ENCODE measurements at regions not wholly inside any gene's neighbourhood (a gene's known extent, or its start where the extent isn't known, plus 50 kb on each side); places are given as distances from the start of the nearest gene placed in this dataset.
"Not testable (repeated sequence)": the region's sequence is repeated elsewhere in the genome, so short reads cannot be mapped to it uniquely, and the experiment has no call there.

DNA sequence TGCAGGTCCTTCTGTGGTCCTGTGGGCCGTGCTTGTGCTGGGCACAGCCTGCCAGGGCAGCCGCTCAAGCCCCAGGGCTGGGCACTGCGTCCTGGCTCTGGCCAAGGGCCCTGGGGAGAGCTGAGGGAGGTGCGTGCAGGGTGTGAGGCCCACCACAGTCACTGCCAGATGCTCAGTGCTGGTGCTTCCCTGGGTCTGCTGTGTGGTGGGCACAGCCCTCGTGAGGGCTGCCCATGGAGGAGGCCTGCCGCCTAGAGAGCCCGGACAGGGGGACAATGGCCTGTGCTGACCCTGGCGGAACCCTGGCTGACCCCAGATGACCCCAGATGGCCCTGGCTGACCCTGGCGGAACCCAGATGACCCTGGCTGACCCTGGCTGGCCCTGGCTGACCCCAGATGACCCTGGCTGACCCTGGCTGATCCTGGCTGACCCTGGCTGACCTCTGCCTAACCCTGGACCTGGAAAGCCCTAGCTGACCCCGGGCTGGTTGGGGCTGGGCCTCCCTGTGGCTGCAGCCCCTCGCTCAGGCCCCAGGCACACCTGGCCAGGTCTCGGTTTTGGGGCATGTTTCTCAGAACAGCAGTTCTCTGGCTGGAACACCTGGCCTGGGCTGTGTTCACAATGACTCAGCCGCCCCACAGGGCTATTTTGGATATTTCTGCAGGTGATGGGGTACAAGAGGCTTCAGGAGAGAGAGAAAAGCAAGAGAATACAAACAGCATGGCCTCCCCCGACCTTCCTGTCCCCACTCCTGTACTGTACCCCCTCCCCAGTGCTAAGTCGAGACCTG lies 55.4 kb downstream of the TMEM121 start:
- H3K27ac ChIP-seq (ENCODE audit: insufficient read depth, low read depth, low read length, poor library complexity, severe bottlenecking), result no peak overlapping the region

GRCh38 chr14:105582639-105583038 lies 56.3 kb downstream of the TMEM121 start:
- 52 to 58% methylated on average over 4 of the region's 4 CpGs for WGBS, 2 experiments
- Histone ChIP-seq H3K27ac (ENCODE audit: insufficient read depth, low read depth, low read length, poor library complexity, severe bottlenecking) (no peak overlapping the region), H3K4me1 (ENCODE audit: control insufficient read depth, insufficient read depth, low read length) (no peaks in the 10 kb centered on the region), H3K4me3 (ENCODE audit: insufficient read depth, low read depth, low read length) (no peak overlapping the region), H3K36me3 (ENCODE audit: control insufficient read depth, insufficient read depth, low read length) (no peaks in the 10 kb centered on the region), H3K27me3 (ENCODE audit: control insufficient read depth, insufficient read depth, low read length, poor library complexity, severe bottlenecking) (no peaks in the 10 kb centered on the region), H3K9me3 (ENCODE audit: control insufficient read depth, low read length) (no peaks in the 10 kb centered on the region)

More for the DNA sequence above, 55.4 kb downstream of the TMEM121 start:
- no peak overlapping the region for H3K4me3 ChIP-seq (ENCODE audit: insufficient read depth, low read depth, low read length)
- no peaks in the 10 kb centered on the region for H3K4me1 ChIP-seq (ENCODE audit: control insufficient read depth, insufficient read depth, low read length)
- no peaks in the 10 kb centered on the region for H3K27me3 ChIP-seq (ENCODE audit: control insufficient read depth, insufficient read depth, low read length, poor library complexity, severe bottlenecking)
- H3K36me3 ChIP-seq (ENCODE audit: control insufficient read depth, insufficient read depth, low read length), result no peaks in the 10 kb centered on the region
- no peaks in the 10 kb centered on the region for H3K9me3 ChIP-seq (ENCODE audit: control insufficient read depth, low read length)
- 57 to 63% methylated on average over 15 of the region's 15 CpGs for WGBS, 2 experiments

- not testable (repeated sequence) for H3K27ac ChIP-seq (ENCODE audit: insufficient read depth, low read depth, low read length, poor library complexity, severe bottlenecking)
Measured at GRCh38 chr14:105583914-105584313, 57.5 kb downstream of the TMEM121 start.

GRCh38 chr14:105585290-105585689 lies 58.9 kb downstream of the TMEM121 start:
- H3K27me3 ChIP-seq (ENCODE audit: control insufficient read depth, insufficient read depth, low read length, poor library complexity, severe bottlenecking); H3K9me3 ChIP-seq (ENCODE audit: control insufficient read depth, low read length); H3K36me3 ChIP-seq (ENCODE audit: control insufficient read depth, insufficient read depth, low read length); H3K27ac ChIP-seq (ENCODE audit: insufficient read depth, low read depth, low read length, poor library complexity, severe bottlenecking); H3K4me3 ChIP-seq (ENCODE audit: insufficient read depth, low read depth, low read length); H3K4me1 ChIP-seq (ENCODE audit: control insufficient read depth, insufficient read depth, low read length): not testable (repeated sequence)
- 68 to 74% methylated on average over 2 of the region's 2 CpGs for WGBS, 2 experiments

More at GRCh38 chr14:105583914-105584313, 57.5 kb downstream of the TMEM121 start:
- H3K4me3 ChIP-seq (ENCODE audit: insufficient read depth, low read depth, low read length); H3K4me1 ChIP-seq (ENCODE audit: control insufficient read depth, insufficient read depth, low read length); H3K9me3 ChIP-seq (ENCODE audit: control insufficient read depth, low read length); H3K27me3 ChIP-seq (ENCODE audit: control insufficient read depth, insufficient read depth, low read length, poor library complexity, severe bottlenecking); H3K36me3 ChIP-seq (ENCODE audit: control insufficient read depth, insufficient read depth, low read length): not testable (repeated sequence)
- 76 to 84% methylated on average over 10 to 11 of the region's 13 CpGs for WGBS, 2 experiments

DNA sequence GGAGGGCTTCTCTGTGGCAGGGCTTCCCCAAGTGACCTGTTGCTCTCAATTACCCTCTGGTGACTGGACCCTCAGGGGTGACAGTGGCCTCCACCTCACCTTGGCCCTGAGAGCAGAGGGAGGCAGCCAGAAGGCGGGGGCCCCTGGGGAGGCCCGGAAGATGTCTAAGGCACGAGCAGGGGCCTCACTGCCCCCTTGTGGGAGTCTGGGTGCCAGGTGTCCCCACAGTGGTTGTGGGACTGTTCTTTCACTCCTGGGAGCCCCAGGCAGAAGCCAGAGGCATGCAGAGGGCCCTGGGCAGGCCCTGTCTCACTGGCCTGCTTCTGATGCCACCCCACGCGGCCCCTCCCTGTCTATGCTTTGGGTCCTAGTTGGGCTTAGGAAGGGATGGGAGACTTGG lies 59.3 kb downstream of the TMEM121 start:
- not testable (repeated sequence) for H3K36me3 ChIP-seq (ENCODE audit: control insufficient read depth, insufficient read depth, low read length); H3K9me3 ChIP-seq (ENCODE audit: control insufficient read depth, low read length); H3K4me3 ChIP-seq (ENCODE audit: insufficient read depth, low read depth, low read length); H3K4me1 ChIP-seq (ENCODE audit: control insufficient read depth, insufficient read depth, low read length); H3K27ac ChIP-seq (ENCODE audit: insufficient read depth, low read depth, low read length, poor library complexity, severe bottlenecking); H3K27me3 ChIP-seq (ENCODE audit: control insufficient read depth, insufficient read depth, low read length, poor library complexity, severe bottlenecking)
- 69 to 70% methylated on average over 3 of the region's 5 CpGs for WGBS, 2 experiments

DNA sequence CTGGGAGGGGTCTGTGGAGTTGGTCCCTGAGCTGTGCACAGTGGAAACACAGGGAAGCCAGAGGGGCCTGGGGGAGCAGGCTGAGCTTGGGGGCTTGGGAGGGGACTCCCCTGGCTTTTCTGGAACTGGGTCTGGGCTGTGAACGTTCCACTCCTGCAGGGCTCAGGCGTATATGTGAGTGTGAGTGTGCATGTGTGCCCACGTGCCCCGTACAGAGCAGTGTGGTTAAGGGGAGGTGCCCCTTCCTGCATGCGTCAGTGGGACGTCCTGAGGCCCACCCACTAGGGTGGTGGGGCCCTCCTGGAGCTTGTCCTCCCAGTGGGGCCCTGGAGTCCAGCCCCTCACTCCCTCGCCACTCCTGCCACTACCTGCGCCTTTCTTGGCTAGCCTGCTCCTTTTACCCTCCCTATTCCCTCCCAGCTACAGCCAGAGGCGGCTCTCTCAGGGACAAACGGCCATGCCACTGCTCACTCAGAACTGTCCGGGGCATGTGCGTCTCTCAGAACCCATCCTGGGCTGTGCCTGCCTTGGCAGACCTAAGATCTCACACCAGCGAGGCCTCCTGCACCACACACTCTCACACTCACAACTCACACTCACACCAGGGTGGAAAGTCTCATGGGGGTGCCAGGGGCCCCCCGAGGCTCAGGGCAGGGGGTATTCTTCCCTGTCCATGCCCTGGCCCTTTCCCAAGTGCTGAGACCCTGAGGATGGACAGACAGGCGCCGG lies 59.9 kb downstream of the TMEM121 start:
- not testable (repeated sequence) for H3K9me3 ChIP-seq (ENCODE audit: control insufficient read depth, low read length)

DNA sequence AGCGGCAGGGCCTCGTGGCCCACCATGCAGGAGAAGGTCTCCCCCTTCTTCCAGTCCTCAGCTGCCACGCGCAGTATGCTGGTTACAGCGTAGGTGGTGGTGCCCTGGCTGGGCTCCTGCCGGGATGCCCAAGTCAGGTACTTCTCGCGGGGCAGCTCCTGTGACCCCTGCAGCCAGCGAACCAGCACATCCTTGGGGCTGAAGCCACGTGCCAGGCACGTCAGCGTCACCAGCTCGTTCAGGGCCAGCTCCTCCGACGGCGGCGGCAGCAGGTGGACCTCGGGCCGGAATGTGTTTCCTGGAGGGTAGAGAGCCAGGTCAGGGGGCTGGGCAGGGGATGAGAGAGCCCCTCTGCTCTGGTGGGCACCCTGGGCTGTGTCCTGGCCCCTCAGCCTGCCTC lies 60.7 kb downstream of the TMEM121 start:
- H3K4me3 ChIP-seq (ENCODE audit: insufficient read depth, low read depth, low read length); H3K4me1 ChIP-seq (ENCODE audit: control insufficient read depth, insufficient read depth, low read length); H3K27ac ChIP-seq (ENCODE audit: insufficient read depth, low read depth, low read length, poor library complexity, severe bottlenecking); H3K27me3 ChIP-seq (ENCODE audit: control insufficient read depth, insufficient read depth, low read length, poor library complexity, severe bottlenecking); H3K9me3 ChIP-seq (ENCODE audit: control insufficient read depth, low read length); H3K36me3 ChIP-seq (ENCODE audit: control insufficient read depth, insufficient read depth, low read length): not testable (repeated sequence)
- 86% methylated on average over 7 to 8 of the region's 19 CpGs for WGBS, 2 experiments

More for the DNA sequence above, 59.9 kb downstream of the TMEM121 start:
- H3K4me1 ChIP-seq (ENCODE audit: control insufficient read depth, insufficient read depth, low read length); H3K27ac ChIP-seq (ENCODE audit: insufficient read depth, low read depth, low read length, poor library complexity, severe bottlenecking); H3K4me3 ChIP-seq (ENCODE audit: insufficient read depth, low read depth, low read length); H3K36me3 ChIP-seq (ENCODE audit: control insufficient read depth, insufficient read depth, low read length); H3K27me3 ChIP-seq (ENCODE audit: control insufficient read depth, insufficient read depth, low read length, poor library complexity, severe bottlenecking): not testable (repeated sequence)
- WGBS, 2 experiments, result 59 to 74% methylated on average over 6 of the region's 16 CpGs

DNA sequence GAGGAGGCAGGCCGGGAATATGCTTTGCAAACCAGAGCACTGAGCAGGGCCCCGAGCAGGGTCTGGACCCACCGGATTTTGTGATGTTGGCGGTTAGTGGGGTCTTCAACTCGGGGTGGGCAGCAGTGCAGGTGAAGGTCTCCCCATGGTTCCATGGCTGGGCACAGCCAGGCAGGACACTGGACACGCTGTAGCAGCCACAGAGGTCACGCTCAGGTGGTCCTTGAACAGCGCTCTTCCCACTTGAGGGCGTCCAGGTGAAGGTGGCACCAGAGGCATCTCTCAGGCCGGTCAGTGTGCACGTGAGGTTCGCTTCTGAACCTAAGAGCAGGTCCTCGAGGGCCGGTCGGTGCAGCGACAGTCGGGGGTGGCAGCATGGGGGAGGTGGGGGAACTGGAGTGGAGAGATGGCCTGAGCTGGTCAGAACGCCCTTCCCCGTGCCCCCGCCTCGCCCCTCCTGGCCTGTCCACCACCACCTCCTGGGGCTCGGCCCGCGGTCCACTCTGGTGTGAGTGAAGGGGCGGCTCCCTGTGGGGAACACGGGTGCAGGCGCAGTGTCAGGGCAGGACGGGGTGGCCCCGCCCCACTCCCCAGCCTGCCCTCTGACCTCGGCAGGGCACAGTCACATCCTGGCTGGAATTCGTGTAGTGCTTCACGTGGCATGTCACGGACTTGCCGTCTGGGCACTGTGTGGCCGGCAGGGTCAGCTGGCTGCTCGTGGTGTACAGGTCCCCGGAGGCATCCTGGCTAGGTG lies 61.3 kb downstream of the TMEM121 start:
- not testable (repeated sequence) for H3K4me1 ChIP-seq (ENCODE audit: control insufficient read depth, insufficient read depth, low read length); H3K27me3 ChIP-seq (ENCODE audit: control insufficient read depth, insufficient read depth, low read length, poor library complexity, severe bottlenecking); H3K4me3 ChIP-seq (ENCODE audit: insufficient read depth, low read depth, low read length); H3K27ac ChIP-seq (ENCODE audit: insufficient read depth, low read depth, low read length, poor library complexity, severe bottlenecking); H3K9me3 ChIP-seq (ENCODE audit: control insufficient read depth, low read length); H3K36me3 ChIP-seq (ENCODE audit: control insufficient read depth, insufficient read depth, low read length)
- WGBS, 2 experiments, result 85 to 88% methylated on average over 33 to 36 of the region's 37 CpGs

DNA sequence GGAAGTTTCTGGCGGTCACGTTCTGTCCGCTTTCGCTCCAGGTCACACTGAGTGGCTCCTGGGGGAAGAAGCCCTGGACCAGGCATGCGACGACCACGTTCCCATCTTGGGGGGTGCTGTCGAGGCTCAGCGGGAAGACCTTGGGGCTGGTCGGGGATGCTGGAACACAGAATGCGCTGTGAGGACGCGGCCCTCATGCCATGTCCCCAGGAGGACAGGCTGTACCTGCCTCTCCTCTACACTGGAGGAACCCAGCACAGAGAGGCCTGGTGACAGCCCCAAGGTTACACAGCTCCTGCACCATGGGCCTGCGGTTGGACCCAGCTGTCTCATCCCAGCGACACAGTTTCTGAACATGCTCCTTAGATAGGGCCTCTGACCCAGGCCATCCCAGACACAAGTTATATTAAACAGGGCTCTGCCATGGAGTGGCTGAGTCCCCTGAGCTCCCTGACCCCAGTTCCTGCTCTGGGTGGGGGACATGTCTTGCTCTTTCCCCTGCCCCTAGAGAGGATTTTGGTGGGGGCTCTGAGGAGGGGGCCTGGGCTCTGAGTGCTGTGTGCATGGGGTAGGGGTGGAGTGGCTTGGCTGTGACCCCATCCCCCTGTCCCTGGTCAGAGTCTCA lies 62.0 kb downstream of the TMEM121 start:
- 83 to 84% methylated on average over 15 of the region's 15 CpGs for WGBS, 2 experiments
- Histone ChIP-seq H3K36me3 (ENCODE audit: control insufficient read depth, insufficient read depth, low read length) (no peaks in the 10 kb centered on the region), H3K4me3 (ENCODE audit: insufficient read depth, low read depth, low read length) (no peak overlapping the region), H3K27me3 (ENCODE audit: control insufficient read depth, insufficient read depth, low read length, poor library complexity, severe bottlenecking) (no peaks in the 10 kb centered on the region), H3K27ac (ENCODE audit: insufficient read depth, low read depth, low read length, poor library complexity, severe bottlenecking) (no peak overlapping the region), H3K9me3 (ENCODE audit: control insufficient read depth, low read length) (no peaks in the 10 kb centered on the region), H3K4me1 (ENCODE audit: control insufficient read depth, insufficient read depth, low read length) (no peaks in the 10 kb centered on the region)

Measured in ectodermal cell (in vitro differentiated cells).